SK-N-SH treated with all-trans-retinoic acid at 6 μM for 48 hours (cell line): ENCODE measurements at regions not wholly inside any gene's neighbourhood (a gene's known extent, or its start where the extent isn't known, plus 50 kb on each side); places are given as distances from the start of the nearest gene placed in this dataset.
"Not testable (repeated sequence)": the region's sequence is repeated elsewhere in the genome, so short reads cannot be mapped to it uniquely, and the experiment has no call there.

Experiments
- ATAC-seq: fragments of 200-7000 bp; cut with Tn5 transposase; 3 replicates; pipeline ENCODE4 v1.9.1; 2020; ENCODE audit warnings: mild to moderate bottlenecking, moderate library complexity
- ARNTL ChIP-seq: fragments of 450-650 bp; formaldehyde crosslinking; IDR thresholded peaks from 2 replicates; pipeline ENCODE4 v1.5.0; 2020; ENCODE audit warnings: low read depth, mild to moderate bottlenecking, moderate library complexity, borderline replicate concordance
- BACH2 ChIP-seq: fragments of 250-450 bp; sonication (Bioruptor Pico); IDR thresholded peaks from 2 replicates; pipeline ENCODE4 v1.9.0; 2021; ENCODE audit warnings: mild to moderate bottlenecking, borderline replicate concordance
- CSDC2 ChIP-seq: fragments of 250-450 bp; sonication (Bioruptor Pico); IDR thresholded peaks from 2 replicates; pipeline ENCODE4 v1.5.0; 2020; ENCODE audit warnings: mild to moderate bottlenecking, moderate library complexity
- ESRRG ChIP-seq: fragments of 250-450 bp; sonication (Bioruptor Pico); IDR thresholded peaks from 2 replicates; pipeline ENCODE4 v1.6.1; 2021; ENCODE audit warnings: mild to moderate bottlenecking
- GLIS3 ChIP-seq: fragments of 250-450 bp; sonication (Bioruptor Pico); IDR thresholded peaks from 2 replicates; pipeline ENCODE4 v1.5.0; 2020; ENCODE audit warnings: mild to moderate bottlenecking, moderate library complexity
- POU6F1 ChIP-seq: fragments of 250-450 bp; sonication (Bioruptor Pico); IDR thresholded peaks from 2 replicates; pipeline ENCODE4 v1.8.0; 2021; ENCODE audit warnings: low read depth, mild to moderate bottlenecking, moderate library complexity, borderline replicate concordance
- PPARA ChIP-seq: fragments of 250-450 bp; sonication (Bioruptor Pico); IDR thresholded peaks from 2 replicates; pipeline ENCODE4 v1.5.0; 2020; ENCODE audit warnings: mild to moderate bottlenecking, borderline replicate concordance
- SNAI2 ChIP-seq: fragments of 250-450 bp; sonication (Bioruptor Pico); IDR thresholded peaks from 2 replicates; pipeline ENCODE4 v1.5.0; 2020; ENCODE audit warnings: mild to moderate bottlenecking, moderate library complexity
- TCF4 ChIP-seq: fragments of 250-450 bp; sonication (Bioruptor Pico); IDR thresholded peaks from 2 replicates; pipeline ENCODE4 v1.8.0; 2021; ENCODE audit warnings: mild to moderate bottlenecking, moderate library complexity, borderline replicate concordance
- TOX ChIP-seq: fragments of 250-450 bp; sonication (Bioruptor Pico); IDR thresholded peaks from 2 replicates; pipeline ENCODE4 v1.8.0; 2021; ENCODE audit warnings: mild to moderate bottlenecking, moderate library complexity, borderline replicate concordance
- TSHZ2 ChIP-seq: fragments of 250-450 bp; sonication (Bioruptor Pico); IDR thresholded peaks from 2 replicates; pipeline ENCODE4 v1.5.0; 2020; ENCODE audit warnings: mild to moderate bottlenecking, moderate library complexity
- ZC3H10 ChIP-seq: fragments of 250-450 bp; sonication (Bioruptor Pico); IDR thresholded peaks from 2 replicates; pipeline ENCODE4 v1.5.1; 2021; ENCODE audit warnings: mild to moderate bottlenecking, moderate library complexity
- ZFP3 ChIP-seq: fragments of 250-450 bp; sonication (Bioruptor Pico); IDR thresholded peaks from 2 replicates; pipeline ENCODE4 v1.5.0; 2020; ENCODE audit warnings: mild to moderate bottlenecking, moderate library complexity
- ZFP30 ChIP-seq: fragments of 450-650 bp; formaldehyde crosslinking; IDR thresholded peaks from 2 replicates; pipeline ENCODE4 v1.5.0; 2022; ENCODE audit warnings: mild to moderate bottlenecking, moderate library complexity
- ZNF565 ChIP-seq: fragments of 450-650 bp; formaldehyde crosslinking; conservative IDR thresholded peaks from 2 replicates; pipeline ENCODE4 v1.5.0; 2020; ENCODE audit warnings: low read depth, mild to moderate bottlenecking, moderate library complexity
- ZNF70 ChIP-seq: fragments of 450-650 bp; formaldehyde crosslinking; IDR thresholded peaks from 2 replicates; pipeline ENCODE4 v1.5.0; 2020; ENCODE audit warnings: mild to moderate bottlenecking, moderate library complexity
- ZNF8 ChIP-seq: fragments of 450-650 bp; formaldehyde crosslinking; IDR thresholded peaks from 2 replicates; pipeline ENCODE4 v1.5.0; 2020; ENCODE audit warnings: mild to moderate bottlenecking, moderate library complexity
- TF ChIP-seq, protein P1 (sequence below): fragments of 250-450 bp; sonication (Bioruptor Pico); IDR thresholded peaks from 2 replicates; pipeline ENCODE4 v1.5.1; 2020; ENCODE audit warnings: low read depth, mild to moderate bottlenecking, moderate library complexity
- TF ChIP-seq, protein P2 (sequence below): fragments of 250-450 bp; sonication (Bioruptor Pico); IDR thresholded peaks from 2 replicates; pipeline ENCODE4 v1.5.1; 2021; ENCODE audit warnings: mild to moderate bottlenecking, moderate library complexity
- TF ChIP-seq, protein P3 (sequence below): fragments of 250-450 bp; sonication (Bioruptor Pico); IDR thresholded peaks from 2 replicates; pipeline ENCODE4 v1.8.0; 2020; ENCODE audit warnings: mild to moderate bottlenecking, moderate library complexity, borderline replicate concordance

GRCh38 chrX:26914232-26914631 is 548.9 kb downstream of the PPP4R3C start:
- TF ChIP-seq SNAI2 (CRISPR knock-in tag): no peak
- no peak for TF ChIP-seq ESRRG (CRISPR knock-in tag)
- TF ChIP-seq ZC3H10 (CRISPR knock-in tag): no peak
- TF ChIP-seq ZNF8 (CRISPR knock-in tag): no peak
- TF ChIP-seq TOX (CRISPR knock-in tag): no peak
- TF ChIP-seq CSDC2 (CRISPR knock-in tag): no peak
- no peak for TF ChIP-seq ZFP30 (CRISPR knock-in tag)
- no peak for TF ChIP-seq POU6F1 (CRISPR knock-in tag)
- TF ChIP-seq, protein P1, sequence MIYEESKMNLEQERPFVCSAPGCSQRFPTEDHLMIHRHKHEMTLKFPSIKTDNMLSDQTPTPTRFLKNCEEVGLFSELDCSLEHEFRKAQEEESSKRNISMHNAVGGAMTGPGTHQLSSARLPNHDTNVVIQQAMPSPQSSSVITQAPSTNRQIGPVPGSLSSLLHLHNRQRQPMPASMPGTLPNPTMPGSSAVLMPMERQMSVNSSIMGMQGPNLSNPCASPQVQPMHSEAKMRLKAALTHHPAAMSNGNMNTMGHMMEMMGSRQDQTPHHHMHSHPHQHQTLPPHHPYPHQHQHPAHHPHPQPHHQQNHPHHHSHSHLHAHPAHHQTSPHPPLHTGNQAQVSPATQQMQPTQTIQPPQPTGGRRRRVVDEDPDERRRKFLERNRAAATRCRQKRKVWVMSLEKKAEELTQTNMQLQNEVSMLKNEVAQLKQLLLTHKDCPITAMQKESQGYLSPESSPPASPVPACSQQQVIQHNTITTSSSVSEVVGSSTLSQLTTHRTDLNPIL (CRISPR knock-in tag): no peak
- TF ChIP-seq ZNF70 (CRISPR knock-in tag): no peak
- no peak for ATAC-seq

DNA sequence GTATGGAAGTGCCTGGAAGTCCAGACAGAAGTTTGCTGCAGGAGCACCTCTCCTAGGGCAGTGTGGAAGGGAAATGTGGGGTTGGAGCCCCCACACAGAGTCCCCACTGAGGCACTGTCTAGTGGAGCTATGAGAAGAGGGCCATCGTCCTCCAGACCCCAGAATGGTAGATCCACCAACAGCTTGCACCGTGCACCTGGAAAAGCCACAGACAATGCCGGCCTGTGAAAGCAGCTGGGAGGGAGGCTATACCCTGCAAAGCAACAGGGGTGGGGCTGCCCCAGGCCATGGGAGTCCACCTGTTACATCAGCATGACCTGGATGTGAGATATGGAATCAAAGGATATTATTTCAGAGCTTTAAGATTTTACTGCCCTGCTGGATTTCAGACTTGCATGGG is 551.4 kb downstream of the PPP4R3C start:
- ATAC-seq: not testable (repeated sequence)

GRCh38 chrX:26909728-26910127 is 553.4 kb downstream of the PPP4R3C start:
- no peak for ATAC-seq
- TF ChIP-seq ARNTL (CRISPR knock-in tag) (no peak), CSDC2 (CRISPR knock-in tag) (no peak), ZNF70 (CRISPR knock-in tag) (no peak), ESRRG (CRISPR knock-in tag) (no peak)
- TF ChIP-seq, all 23 proteins: peak for 0

DNA sequence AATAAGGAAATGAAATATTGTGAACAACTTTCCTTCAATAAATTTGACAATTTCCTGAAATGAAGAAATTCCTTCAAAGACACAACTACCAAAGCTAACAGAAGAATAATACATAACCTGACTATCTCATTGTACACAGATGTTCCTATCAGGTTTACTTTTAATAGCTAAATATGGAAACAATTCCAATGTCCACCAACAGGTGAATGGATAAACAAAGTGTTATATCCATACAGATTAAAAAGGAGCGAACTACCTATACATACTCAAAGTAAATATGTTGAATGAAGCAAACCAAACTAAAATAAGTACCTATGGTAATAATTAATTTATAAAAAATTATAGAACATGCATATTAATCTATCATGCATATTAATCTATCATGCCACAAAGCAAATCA is 554.9 kb downstream of the PPP4R3C start:
- TF ChIP-seq BACH2 (CRISPR knock-in tag) (no peak), TOX (CRISPR knock-in tag) (no peak), POU6F1 (CRISPR knock-in tag) (no peak), ZNF565 (no peak), ZC3H10 (CRISPR knock-in tag) (no peak), PPARA (no peak), ARNTL (CRISPR knock-in tag) (no peak), ZFP3 (CRISPR knock-in tag) (no peak), GLIS3 (CRISPR knock-in tag) (no peak), TSHZ2 (no peak)

GRCh38 chrX:26889574-26889973 is 573.6 kb downstream of the PPP4R3C start:
- ATAC-seq: no peak
- TF ChIP-seq, protein P1 (CRISPR knock-in tag): no peak
- TF ChIP-seq ZFP3 (CRISPR knock-in tag): no peak
- no peak for TF ChIP-seq POU6F1 (CRISPR knock-in tag)
- no peak for TF ChIP-seq CSDC2 (CRISPR knock-in tag)
- TF ChIP-seq GLIS3 (CRISPR knock-in tag): no peak
- TF ChIP-seq, protein P2, sequence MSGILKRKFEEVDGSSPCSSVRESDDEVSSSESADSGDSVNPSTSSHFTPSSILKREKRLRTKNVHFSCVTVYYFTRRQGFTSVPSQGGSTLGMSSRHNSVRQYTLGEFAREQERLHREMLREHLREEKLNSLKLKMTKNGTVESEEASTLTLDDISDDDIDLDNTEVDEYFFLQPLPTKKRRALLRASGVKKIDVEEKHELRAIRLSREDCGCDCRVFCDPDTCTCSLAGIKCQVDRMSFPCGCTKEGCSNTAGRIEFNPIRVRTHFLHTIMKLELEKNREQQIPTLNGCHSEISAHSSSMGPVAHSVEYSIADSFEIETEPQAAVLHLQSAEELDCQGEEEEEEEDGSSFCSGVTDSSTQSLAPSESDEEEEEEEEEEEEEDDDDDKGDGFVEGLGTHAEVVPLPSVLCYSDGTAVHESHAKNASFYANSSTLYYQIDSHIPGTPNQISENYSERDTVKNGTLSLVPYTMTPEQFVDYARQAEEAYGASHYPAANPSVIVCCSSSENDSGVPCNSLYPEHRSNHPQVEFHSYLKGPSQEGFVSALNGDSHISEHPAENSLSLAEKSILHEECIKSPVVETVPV (CRISPR knock-in tag): no peak
- TF ChIP-seq ZNF70 (CRISPR knock-in tag): no peak
- no peak for TF ChIP-seq ZNF565
- TF ChIP-seq TCF4 (CRISPR knock-in tag): no peak
- TF ChIP-seq, protein P3, sequence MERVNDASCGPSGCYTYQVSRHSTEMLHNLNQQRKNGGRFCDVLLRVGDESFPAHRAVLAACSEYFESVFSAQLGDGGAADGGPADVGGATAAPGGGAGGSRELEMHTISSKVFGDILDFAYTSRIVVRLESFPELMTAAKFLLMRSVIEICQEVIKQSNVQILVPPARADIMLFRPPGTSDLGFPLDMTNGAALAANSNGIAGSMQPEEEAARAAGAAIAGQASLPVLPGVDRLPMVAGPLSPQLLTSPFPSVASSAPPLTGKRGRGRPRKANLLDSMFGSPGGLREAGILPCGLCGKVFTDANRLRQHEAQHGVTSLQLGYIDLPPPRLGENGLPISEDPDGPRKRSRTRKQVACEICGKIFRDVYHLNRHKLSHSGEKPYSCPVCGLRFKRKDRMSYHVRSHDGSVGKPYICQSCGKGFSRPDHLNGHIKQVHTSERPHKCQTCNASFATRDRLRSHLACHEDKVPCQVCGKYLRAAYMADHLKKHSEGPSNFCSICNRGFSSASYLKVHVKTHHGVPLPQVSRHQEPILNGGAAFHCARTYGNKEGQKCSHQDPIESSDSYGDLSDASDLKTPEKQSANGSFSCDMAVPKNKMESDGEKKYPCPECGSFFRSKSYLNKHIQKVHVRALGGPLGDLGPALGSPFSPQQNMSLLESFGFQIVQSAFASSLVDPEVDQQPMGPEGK (CRISPR knock-in tag): no peak

More for the DNA sequence above, 554.9 kb downstream of the PPP4R3C start:
- no peak for ATAC-seq
